Liver (tissue), 8 donors: ENCODE measurements at regions not wholly inside any gene's neighbourhood (a gene's known extent, or its start where the extent isn't known, plus 50 kb on each side); places are given as distances from the start of the nearest gene placed in this dataset.

Experiments
- DNase-seq: peaks from one replicate; pipeline ENCODE4 v3.0.0-alpha.2; 2017; ENCODE audit warnings: low spot score
- H3K27ac ChIP-seq, 2 donors: one replicate each; pipeline ENCODE4 v1.7.0; 2013; ENCODE audit warnings: inconsistent platforms in 2 of 2, low read length in 2 of 2, control low read depth in 1 of 2, low read depth in 1 of 2, mild to moderate bottlenecking in 1 of 2
- H3K27me3 ChIP-seq, 4 donors: one replicate each; pipeline versions ENCODE4 v1.6.1 to v1.7.0; 2013; ENCODE audit warnings: low read length in 3 of 4, inconsistent platforms in 1 of 4, mild to moderate bottlenecking in 1 of 4, moderate library complexity in 1 of 4; ENCODE audit not compliant: control insufficient read depth in 4 of 4, insufficient read depth in 4 of 4
- H3K36me3 ChIP-seq, 4 donors: one replicate each; pipeline versions ENCODE4 v1.6.1 to v1.7.0; 2013; ENCODE audit warnings: low read length in 3 of 4, mild to moderate bottlenecking in 3 of 4, low read depth in 1 of 4, moderate library complexity in 1 of 4; ENCODE audit not compliant: control insufficient read depth in 4 of 4, insufficient read depth in 3 of 4
- H3K4me1 ChIP-seq, 4 donors: one replicate each; pipeline versions ENCODE4 v1.6.1 to v1.7.0; 2013; ENCODE audit warnings: low read length in 3 of 4, mild to moderate bottlenecking in 3 of 4, moderate library complexity in 1 of 4; ENCODE audit not compliant: control insufficient read depth in 4 of 4, insufficient read depth in 4 of 4
- H3K4me3 ChIP-seq, 3 donors: one replicate each; pipeline versions ENCODE4 v1.6.1 to v1.7.0; 2013; ENCODE audit warnings: low read length in 3 of 3, control low read depth in 1 of 3, low read depth in 1 of 3, mild to moderate bottlenecking in 1 of 3
- H3K9ac ChIP-seq, 2 donors: one replicate each; pipeline ENCODE4 v1.7.0; 2013; ENCODE audit warnings: low read length in 2 of 2, mild to moderate bottlenecking in 2 of 2, moderate library complexity in 2 of 2, control low read depth in 1 of 2, low read depth in 1 of 2
- H3K9me3 ChIP-seq, 4 donors: one replicate each; pipeline versions ENCODE4 v1.6.1 to v1.7.0; 2013; ENCODE audit warnings: low read length in 3 of 4; ENCODE audit not compliant: control insufficient read depth in 4 of 4
- EGR1 ChIP-seq, 2 donors: IDR thresholded peaks; 2 replicates each; pipeline ENCODE4 v1.6.1; 2016 to 2018; ENCODE audit warnings: antibody characterized with exemption in 2 of 2, low read depth in 2 of 2
- FOXA1 ChIP-seq: IDR thresholded peaks from 2 replicates; pipeline ENCODE4 v1.6.1; 2016; ENCODE audit warnings: antibody characterized with exemption
- FOXA2 ChIP-seq: IDR thresholded peaks from 2 replicates; pipeline ENCODE4 v1.6.1; 2016; ENCODE audit warnings: antibody characterized with exemption
- GABPA ChIP-seq, 2 donors: IDR thresholded peaks in 1 of 2; conservative IDR thresholded peaks in 1 of 2; 2 replicates each; pipeline ENCODE4 v1.6.1; 2016; ENCODE audit warnings: antibody characterized with exemption in 2 of 2, mild to moderate bottlenecking in 1 of 2, moderate library complexity in 1 of 2
- HNF4A ChIP-seq, 2 donors: conservative IDR thresholded peaks; 2 replicates each; pipeline ENCODE4 v1.6.1; 2016; ENCODE audit warnings: antibody characterized with exemption in 2 of 2, mild to moderate bottlenecking in 2 of 2
- HNF4G ChIP-seq: IDR thresholded peaks from 2 replicates; pipeline ENCODE4 v1.6.1; 2016; ENCODE audit warnings: antibody characterized with exemption
- JUND ChIP-seq, 2 donors: IDR thresholded peaks; 2 replicates each; pipeline ENCODE4 v1.6.1; 2016; ENCODE audit warnings: antibody characterized with exemption in 2 of 2
- NR2F2 ChIP-seq: IDR thresholded peaks from 2 replicates; pipeline ENCODE4 v1.6.1; 2016; ENCODE audit warnings: antibody characterized with exemption
- RAD21 ChIP-seq, 2 donors: IDR thresholded peaks; 2 replicates each; pipeline ENCODE4 v1.6.1; 2016; ENCODE audit warnings: antibody characterized with exemption in 2 of 2, mild to moderate bottlenecking in 2 of 2
- RXRA ChIP-seq, 2 donors: IDR thresholded peaks; 2 replicates each; pipeline ENCODE4 v1.6.1; 2017 to 2018; ENCODE audit warnings: antibody characterized with exemption in 2 of 2, mild to moderate bottlenecking in 1 of 2
- SP1 ChIP-seq: IDR thresholded peaks from 2 replicates; pipeline ENCODE4 v1.6.1; 2018; ENCODE audit warnings: antibody characterized with exemption, mild to moderate bottlenecking
- TAF1 ChIP-seq: conservative IDR thresholded peaks from 2 replicates; pipeline ENCODE4 v1.6.1; 2016; ENCODE audit warnings: antibody characterized with exemption, mild to moderate bottlenecking
- YY1 ChIP-seq: IDR thresholded peaks from 2 replicates; pipeline ENCODE4 v1.6.1; 2016; ENCODE audit warnings: antibody characterized with exemption, mild to moderate bottlenecking
- WGBS: extraction: QIAGEN DNeasy Blood & Tissue Kit; methylation state at CpG from one replicate; pipeline ENCODE4 v1.1.7; 2013; 5-methylcytosine and 5-hydroxymethylcytosine counted together
- TF ChIP-seq, protein P1 (sequence below): fragments of 150-350 bp; IDR thresholded peaks from 2 replicates; pipeline ENCODE4 v1.5.1; 2017; ENCODE audit warnings: improper control_type of control experiment, low read depth, low read length; ENCODE audit not compliant: missing input control
- TF ChIP-seq, protein P2 (sequence below): IDR thresholded peaks from 2 replicates; pipeline ENCODE4 v1.6.1; 2016; ENCODE audit warnings: antibody characterized with exemption
- TF ChIP-seq, protein P3 (sequence below): IDR thresholded peaks from 2 replicates; pipeline ENCODE4 v1.6.1; 2016; ENCODE audit warnings: antibody characterized with exemption, mild to moderate bottlenecking
- TF ChIP-seq, protein P4 (sequence below): IDR thresholded peaks from 2 replicates; pipeline ENCODE4 v1.6.1; 2016; ENCODE audit warnings: antibody characterized with exemption
- TF ChIP-seq, protein P5 (sequence below): IDR thresholded peaks from 2 replicates; pipeline ENCODE4 v1.6.1; 2016; ENCODE audit warnings: antibody characterized with exemption
- donor health status: healthy.
- donor health status: healthy.
- donor health status: healthy.
- donor health status: healthy.
- donor health status: healthy.

DNA sequence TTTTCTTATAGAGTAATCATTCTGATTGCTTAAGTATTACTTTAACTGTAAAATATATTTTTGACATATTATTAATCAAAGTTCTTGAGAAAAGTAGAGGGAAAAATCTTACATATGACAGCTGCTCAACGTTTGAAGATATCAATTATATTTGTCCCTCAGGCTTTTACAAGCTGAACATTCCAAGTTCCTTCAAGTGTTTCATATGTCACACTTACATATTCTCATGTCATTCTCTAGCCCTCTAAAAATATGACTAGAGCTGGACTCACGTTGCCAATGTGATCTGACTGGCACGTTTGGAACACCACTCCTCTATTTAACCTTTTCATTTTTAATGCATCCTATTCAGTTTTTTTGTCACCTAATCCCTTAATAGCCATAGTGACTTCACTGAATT lies 492.9 kb downstream of the PCDH18 start:
- DNase-seq: no peak
- Histone ChIP-seq H3K4me3 (no peak overlapping the region), H3K36me3 (no peaks in the 10 kb centered on the region), H3K9ac (no peak overlapping the region), H3K4me1 (no peaks in the 10 kb centered on the region), H3K27me3 (no peaks in the 10 kb centered on the region), H3K9me3 (no peaks in the 10 kb centered on the region), H3K27ac (no peak overlapping the region)
- TF ChIP-seq SP1: no peak
- TF ChIP-seq, protein P1, sequence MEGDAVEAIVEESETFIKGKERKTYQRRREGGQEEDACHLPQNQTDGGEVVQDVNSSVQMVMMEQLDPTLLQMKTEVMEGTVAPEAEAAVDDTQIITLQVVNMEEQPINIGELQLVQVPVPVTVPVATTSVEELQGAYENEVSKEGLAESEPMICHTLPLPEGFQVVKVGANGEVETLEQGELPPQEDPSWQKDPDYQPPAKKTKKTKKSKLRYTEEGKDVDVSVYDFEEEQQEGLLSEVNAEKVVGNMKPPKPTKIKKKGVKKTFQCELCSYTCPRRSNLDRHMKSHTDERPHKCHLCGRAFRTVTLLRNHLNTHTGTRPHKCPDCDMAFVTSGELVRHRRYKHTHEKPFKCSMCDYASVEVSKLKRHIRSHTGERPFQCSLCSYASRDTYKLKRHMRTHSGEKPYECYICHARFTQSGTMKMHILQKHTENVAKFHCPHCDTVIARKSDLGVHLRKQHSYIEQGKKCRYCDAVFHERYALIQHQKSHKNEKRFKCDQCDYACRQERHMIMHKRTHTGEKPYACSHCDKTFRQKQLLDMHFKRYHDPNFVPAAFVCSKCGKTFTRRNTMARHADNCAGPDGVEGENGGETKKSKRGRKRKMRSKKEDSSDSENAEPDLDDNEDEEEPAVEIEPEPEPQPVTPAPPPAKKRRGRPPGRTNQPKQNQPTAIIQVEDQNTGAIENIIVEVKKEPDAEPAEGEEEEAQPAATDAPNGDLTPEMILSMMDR: no peak
- TF ChIP-seq, protein P2, sequence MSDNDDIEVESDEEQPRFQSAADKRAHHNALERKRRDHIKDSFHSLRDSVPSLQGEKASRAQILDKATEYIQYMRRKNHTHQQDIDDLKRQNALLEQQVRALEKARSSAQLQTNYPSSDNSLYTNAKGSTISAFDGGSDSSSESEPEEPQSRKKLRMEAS: no peak
- TF ChIP-seq RAD21 (IDR thresholded peaks at IDR 0.05): no peak
- TF ChIP-seq FOXA2: no peak
- TF ChIP-seq, protein P3, sequence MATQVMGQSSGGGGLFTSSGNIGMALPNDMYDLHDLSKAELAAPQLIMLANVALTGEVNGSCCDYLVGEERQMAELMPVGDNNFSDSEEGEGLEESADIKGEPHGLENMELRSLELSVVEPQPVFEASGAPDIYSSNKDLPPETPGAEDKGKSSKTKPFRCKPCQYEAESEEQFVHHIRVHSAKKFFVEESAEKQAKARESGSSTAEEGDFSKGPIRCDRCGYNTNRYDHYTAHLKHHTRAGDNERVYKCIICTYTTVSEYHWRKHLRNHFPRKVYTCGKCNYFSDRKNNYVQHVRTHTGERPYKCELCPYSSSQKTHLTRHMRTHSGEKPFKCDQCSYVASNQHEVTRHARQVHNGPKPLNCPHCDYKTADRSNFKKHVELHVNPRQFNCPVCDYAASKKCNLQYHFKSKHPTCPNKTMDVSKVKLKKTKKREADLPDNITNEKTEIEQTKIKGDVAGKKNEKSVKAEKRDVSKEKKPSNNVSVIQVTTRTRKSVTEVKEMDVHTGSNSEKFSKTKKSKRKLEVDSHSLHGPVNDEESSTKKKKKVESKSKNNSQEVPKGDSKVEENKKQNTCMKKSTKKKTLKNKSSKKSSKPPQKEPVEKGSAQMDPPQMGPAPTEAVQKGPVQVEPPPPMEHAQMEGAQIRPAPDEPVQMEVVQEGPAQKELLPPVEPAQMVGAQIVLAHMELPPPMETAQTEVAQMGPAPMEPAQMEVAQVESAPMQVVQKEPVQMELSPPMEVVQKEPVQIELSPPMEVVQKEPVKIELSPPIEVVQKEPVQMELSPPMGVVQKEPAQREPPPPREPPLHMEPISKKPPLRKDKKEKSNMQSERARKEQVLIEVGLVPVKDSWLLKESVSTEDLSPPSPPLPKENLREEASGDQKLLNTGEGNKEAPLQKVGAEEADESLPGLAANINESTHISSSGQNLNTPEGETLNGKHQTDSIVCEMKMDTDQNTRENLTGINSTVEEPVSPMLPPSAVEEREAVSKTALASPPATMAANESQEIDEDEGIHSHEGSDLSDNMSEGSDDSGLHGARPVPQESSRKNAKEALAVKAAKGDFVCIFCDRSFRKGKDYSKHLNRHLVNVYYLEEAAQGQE: no peak
- TF ChIP-seq, protein P4, sequence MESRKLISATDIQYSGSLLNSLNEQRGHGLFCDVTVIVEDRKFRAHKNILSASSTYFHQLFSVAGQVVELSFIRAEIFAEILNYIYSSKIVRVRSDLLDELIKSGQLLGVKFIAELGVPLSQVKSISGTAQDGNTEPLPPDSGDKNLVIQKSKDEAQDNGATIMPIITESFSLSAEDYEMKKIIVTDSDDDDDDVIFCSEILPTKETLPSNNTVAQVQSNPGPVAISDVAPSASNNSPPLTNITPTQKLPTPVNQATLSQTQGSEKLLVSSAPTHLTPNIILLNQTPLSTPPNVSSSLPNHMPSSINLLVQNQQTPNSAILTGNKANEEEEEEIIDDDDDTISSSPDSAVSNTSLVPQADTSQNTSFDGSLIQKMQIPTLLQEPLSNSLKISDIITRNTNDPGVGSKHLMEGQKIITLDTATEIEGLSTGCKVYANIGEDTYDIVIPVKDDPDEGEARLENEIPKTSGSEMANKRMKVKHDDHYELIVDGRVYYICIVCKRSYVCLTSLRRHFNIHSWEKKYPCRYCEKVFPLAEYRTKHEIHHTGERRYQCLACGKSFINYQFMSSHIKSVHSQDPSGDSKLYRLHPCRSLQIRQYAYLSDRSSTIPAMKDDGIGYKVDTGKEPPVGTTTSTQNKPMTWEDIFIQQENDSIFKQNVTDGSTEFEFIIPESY: no peak
- TF ChIP-seq JUND (IDR thresholded peaks at IDR 0.05): no peak
- TF ChIP-seq EGR1 (IDR thresholded peaks at IDR 0.05; ENCODE audit: low read depth in 2 of 2): no peak
- no peak for TF ChIP-seq HNF4A (conservative IDR thresholded peaks at IDR 0.05)
- no peak for TF ChIP-seq TAF1
- no peak for TF ChIP-seq GABPA (IDR thresholded peaks at IDR 0.05 in 1 of 2, conservative IDR thresholded peaks at IDR 0.05 in 1 of 2)
- TF ChIP-seq, protein P5, sequence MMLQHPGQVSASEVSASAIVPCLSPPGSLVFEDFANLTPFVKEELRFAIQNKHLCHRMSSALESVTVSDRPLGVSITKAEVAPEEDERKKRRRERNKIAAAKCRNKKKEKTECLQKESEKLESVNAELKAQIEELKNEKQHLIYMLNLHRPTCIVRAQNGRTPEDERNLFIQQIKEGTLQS: no peak
- TF ChIP-seq HNF4G: no peak
- TF ChIP-seq RXRA (IDR thresholded peaks at IDR 0.05): no peak
- no peak for TF ChIP-seq NR2F2
- TF ChIP-seq FOXA1: no peak
- 30% methylated on average over 3 of the region's 3 CpGs for WGBS

DNA sequence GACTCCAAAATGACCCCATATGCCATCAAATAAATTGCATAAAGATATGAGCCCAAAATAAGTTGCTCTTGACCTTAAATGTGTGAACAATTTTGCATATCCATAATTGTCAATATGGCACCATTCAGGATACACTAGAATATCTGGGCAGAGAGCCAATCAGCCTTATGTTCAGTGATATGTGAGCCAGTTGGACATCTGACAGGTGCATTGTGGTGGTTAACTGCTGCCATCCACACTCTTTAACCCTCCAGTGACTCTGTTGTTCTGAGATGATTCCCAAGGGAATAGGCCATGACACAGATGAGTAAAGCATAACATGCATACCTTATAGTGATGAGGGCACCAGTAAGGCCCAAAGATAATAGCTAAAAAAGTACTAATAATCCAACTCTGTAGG lies 500.1 kb downstream of the PCDH18 start:
- Histone ChIP-seq H3K9me3 (peaks cover 0 to 5% (median 0%) of the 10 kb centered on the region in 4 donors), H3K36me3 (no peaks in the 10 kb centered on the region), H3K9ac (no peak overlapping the region), H3K4me1 (no peaks in the 10 kb centered on the region), H3K4me3 (no peak overlapping the region), H3K27ac (no peak overlapping the region), H3K27me3 (no peaks in the 10 kb centered on the region)
- DNase-seq: no peak
- TF ChIP-seq, protein P1: no peak
- TF ChIP-seq SP1: no peak
- no peak for TF ChIP-seq YY1
- no peak for TF ChIP-seq NR2F2
- TF ChIP-seq HNF4A (conservative IDR thresholded peaks at IDR 0.05): no peak
- no peak for TF ChIP-seq RAD21 (IDR thresholded peaks at IDR 0.05)
- TF ChIP-seq GABPA (IDR thresholded peaks at IDR 0.05 in 1 of 2, conservative IDR thresholded peaks at IDR 0.05 in 1 of 2): no peak
- no peak for TF ChIP-seq EGR1 (IDR thresholded peaks at IDR 0.05; ENCODE audit: low read depth in 2 of 2)
- TF ChIP-seq RXRA (IDR thresholded peaks at IDR 0.05): no peak
- no peak for TF ChIP-seq TAF1
- TF ChIP-seq, protein P5: no peak
- TF ChIP-seq, protein P4: no peak
- TF ChIP-seq FOXA2: no peak
- no peak for TF ChIP-seq FOXA1
